ENCODE measurements at regions not wholly inside any gene's neighbourhood (a gene's known extent, or its start where the extent isn't known, plus 50 kb on each side); places are given as distances from the start of the nearest gene placed in this dataset.

- BruUV-seq (replicated peaks), result no TSS peak
- POLR2A ChIA-PET (ENCODE audit: unreplicated experiment), result no interaction called here
These were observed 519.8 kb downstream of the TLE4 start for GRCh38 chr9:80091526-80091925.

GRCh38 chr9:80090317-80090716 lies 518.6 kb downstream of the TLE4 start:
- DNase-seq, result no peak
- H3K79me2 ChIP-seq (ENCODE audit: low read depth), result no peaks in the 10 kb centered on the region
- H3K9me2 ChIP-seq (ENCODE audit: insufficient read depth), result peaks cover 4% of the 10 kb centered on the region; the same call in 1 of the 2 replicates
- intact Hi-C loops (cut with micrococcal nuclease; ENCODE audit: unreplicated experiment), result no loop called here
- no peaks in the 10 kb centered on the region; the same call in 1 of the 2 replicates for H3K9me3 ChIP-seq (ENCODE audit: insufficient read depth, low read depth)
- H3K36me3 ChIP-seq (ENCODE audit: low read depth), result no peaks in the 10 kb centered on the region
- H3F3A ChIP-seq (ENCODE audit: insufficient read depth, low read depth), result no peaks in the 10 kb centered on the region
- no peak overlapping the region for H3K27ac ChIP-seq
- H3K4me1 ChIP-seq (replicated peaks; ENCODE audit: insufficient read depth), result no peaks in the 10 kb centered on the region
- H2AFZ ChIP-seq, result no peak overlapping the region
- no peaks in the 10 kb centered on the region for H4K20me1 ChIP-seq (ENCODE audit: insufficient read depth)
- CTCF ChIA-PET, result no interaction called here
- H3K4me2 ChIP-seq, result no peak overlapping the region
- no peak for TF ChIP-seq EZH2 (IDR thresholded peaks at IDR 0.05; ENCODE audit: low read depth)
- no peak for TF ChIP-seq CTCF (conservative IDR thresholded peaks at IDR 0.05)
- no TSS peak for BruUV-seq (replicated peaks)
- H3K4me3 ChIP-seq, result no peak overlapping the region
- POLR2A ChIA-PET (ENCODE audit: unreplicated experiment), result no interaction called here
- H3K27me3 ChIP-seq (ENCODE audit: insufficient read depth, low read depth), result peaks cover 9% of the 10 kb centered on the region; the same call in 1 of the 2 replicates

More at GRCh38 chr9:80091526-80091925, 519.8 kb downstream of the TLE4 start:
- Histone ChIP-seq H3F3A (ENCODE audit: insufficient read depth, low read depth) (no peaks in the 10 kb centered on the region), H3K9me2 (ENCODE audit: insufficient read depth) (peaks cover 4% of the 10 kb centered on the region; the same call in 1 of the 2 replicates), H3K79me2 (ENCODE audit: low read depth) (no peaks in the 10 kb centered on the region), H4K20me1 (ENCODE audit: insufficient read depth) (no peaks in the 10 kb centered on the region), H3K4me2 (no peak overlapping the region), H3K4me3 (no peak overlapping the region), H3K36me3 (ENCODE audit: low read depth) (no peaks in the 10 kb centered on the region), H3K27me3 (ENCODE audit: insufficient read depth, low read depth) (peaks cover 9% of the 10 kb centered on the region; the same call in 1 of the 2 replicates), H3K9me3 (ENCODE audit: insufficient read depth, low read depth) (no peaks in the 10 kb centered on the region; the same call in 1 of the 2 replicates), H2AFZ (no peak overlapping the region), H3K27ac (no peak overlapping the region), H3K4me1 (replicated peaks; ENCODE audit: insufficient read depth) (no peaks in the 10 kb centered on the region)
- TF ChIP-seq EZH2 (IDR thresholded peaks at IDR 0.05; ENCODE audit: low read depth), result no peak
- TF ChIP-seq CTCF (conservative IDR thresholded peaks at IDR 0.05), result no peak
- DNase-seq, result no peak
- CTCF ChIA-PET, result no interaction called here
- intact Hi-C loops (cut with micrococcal nuclease; ENCODE audit: unreplicated experiment), result no loop called here

GRCh38 chr9:80086822-80087345 lies 515.1 kb downstream of the TLE4 start:
- intact Hi-C loops (cut with micrococcal nuclease; ENCODE audit: unreplicated experiment), result no loop called here
- no peaks in the 10 kb centered on the region for H3K9me3 ChIP-seq (ENCODE audit: insufficient read depth, low read depth)
- BruUV-seq (replicated peaks), result no TSS peak

More at GRCh38 chr9:80086822-80087345, 515.1 kb downstream of the TLE4 start:
- DNase-seq, result no peak
- Histone ChIP-seq H4K20me1 (ENCODE audit: insufficient read depth) (no peaks in the 10 kb centered on the region), H3K4me1 (replicated peaks; ENCODE audit: insufficient read depth) (no peaks in the 10 kb centered on the region), H3K79me2 (ENCODE audit: low read depth) (no peaks in the 10 kb centered on the region), H2AFZ (no peak overlapping the region), H3K36me3 (ENCODE audit: low read depth) (no peaks in the 10 kb centered on the region), H3K4me3 (no peak overlapping the region), H3K27ac (no peak overlapping the region), H3F3A (ENCODE audit: insufficient read depth, low read depth) (no peaks in the 10 kb centered on the region), H3K9me2 (ENCODE audit: insufficient read depth) (0 out of 2 replicates have a peak, but pooled peaks cover 4% of the 10 kb centered on the region), H3K4me2 (no peak overlapping the region), H3K27me3 (ENCODE audit: insufficient read depth, low read depth) (peaks cover 9% of the 10 kb centered on the region; the same call in 1 of the 2 replicates)
- CTCF ChIA-PET, result no interaction called here
- POLR2A ChIA-PET (ENCODE audit: unreplicated experiment), result no interaction called here
- TF ChIP-seq EZH2 (IDR thresholded peaks at IDR 0.05; ENCODE audit: low read depth) (no peak), CTCF (conservative IDR thresholded peaks at IDR 0.05) (no peak)
